Keratinocyte (primary cell): ENCODE measurements at regions not wholly inside any gene's neighbourhood (a gene's known extent, or its start where the extent isn't known, plus 50 kb on each side); places are given as distances from the start of the nearest gene placed in this dataset.

ENCODE experiments used
- DNase-seq: peaks from one replicate; pipeline ENCODE4 v3.0.0-alpha.2; 2011; ENCODE audit warnings: low read depth, missing footprints, low spot score
- FAIRE-seq: peaks from 2 replicates; lab custom pipeline; 2011; peaks lifted over from hg19 to GRCh38; lab: Jason Lieb, UNC
- H2AFZ ChIP-seq: 2 replicates; pipeline ENCODE4 v1.6.0; 2012; ENCODE audit warnings: low read length, control low read depth, inconsistent platforms; ENCODE audit not compliant: control insufficient read depth
- H3K27ac ChIP-seq: 2 replicates; pipeline ENCODE4 v1.5.1; 2011; ENCODE audit warnings: low read length; ENCODE audit not compliant: control insufficient read depth, insufficient read depth
- H3K27me3 ChIP-seq: 3 replicates; pipeline ENCODE4 v1.6.0; 2011; ENCODE audit warnings: low read length; ENCODE audit not compliant: control insufficient read depth, insufficient read depth; ENCODE audit errors: extremely low read depth
- H3K36me3 ChIP-seq, 2 experiments: 2 replicates in 1 of 2; 3 replicates in 1 of 2; pipeline ENCODE4 v1.5.1; 2011; ENCODE audit warnings: low read length in 2 of 2, mild to moderate bottlenecking in 1 of 2; ENCODE audit not compliant: control insufficient read depth in 2 of 2, insufficient read depth in 2 of 2; ENCODE audit errors: extremely low read depth in 1 of 2
- H3K4me1 ChIP-seq: 3 replicates; pipeline ENCODE4 v1.5.1; 2011; ENCODE audit warnings: low read length; ENCODE audit not compliant: control insufficient read depth, insufficient read depth; ENCODE audit errors: extremely low read depth
- H3K4me2 ChIP-seq: 3 replicates; pipeline ENCODE4 v1.6.0; 2011; ENCODE audit warnings: low read depth, low read length; ENCODE audit not compliant: control insufficient read depth, insufficient read depth; ENCODE audit errors: extremely low read depth
- H3K4me3 ChIP-seq, 3 experiments: fragments of 200-600 bp in 1 of 3; sonication (generic) in 1 of 3; 2 replicates in 2 of 3; 3 replicates in 1 of 3; pipeline ENCODE4 v1.5.1; 2011 to 2016; ENCODE audit warnings: low read length in 3 of 3, mild to moderate bottlenecking in 3 of 3, control low read depth in 2 of 3, inconsistent platforms in 1 of 3, low read depth in 1 of 3, mixed read lengths in 1 of 3, mixed run types in 1 of 3, moderate library complexity in 1 of 3; ENCODE audit not compliant: control insufficient read depth in 2 of 3, insufficient read depth in 2 of 3; ENCODE audit errors: extremely low read depth in 1 of 3
- H3K79me2 ChIP-seq: 2 replicates; pipeline ENCODE4 v1.6.0; 2012; ENCODE audit warnings: low read length; ENCODE audit not compliant: control insufficient read depth, insufficient read depth
- H3K9ac ChIP-seq: 3 replicates; pipeline ENCODE4 v1.6.0; 2011; ENCODE audit warnings: low read length; ENCODE audit not compliant: control insufficient read depth, insufficient read depth; ENCODE audit errors: extremely low read depth
- H3K9me1 ChIP-seq: 3 replicates; pipeline ENCODE4 v1.6.0; 2011; ENCODE audit warnings: low read length; ENCODE audit not compliant: control insufficient read depth, insufficient read depth; ENCODE audit errors: extremely low read depth
- H3K9me3 ChIP-seq: 2 replicates; pipeline ENCODE4 v1.5.1; 2012; ENCODE audit warnings: low read depth, low read length; ENCODE audit not compliant: control insufficient read depth
- H4K20me1 ChIP-seq: 3 replicates; pipeline ENCODE4 v1.6.0; 2011; ENCODE audit warnings: low read length; ENCODE audit not compliant: control insufficient read depth, insufficient read depth; ENCODE audit errors: extremely low read depth
- CTCF ChIP-seq, 3 experiments: IDR thresholded peaks in 1 of 3; conservative IDR thresholded peaks in 1 of 3; optimal IDR thresholded peaks in 1 of 3; 2 replicates in 2 of 3; 3 replicates in 1 of 3; pipeline versions ENCODE3 to v1.5.1; 2011; ENCODE audit warnings: low read length in 3 of 3, mild to moderate bottlenecking in 3 of 3, moderate library complexity in 2 of 3, control low read depth in 1 of 3, inconsistent platforms in 1 of 3; ENCODE audit not compliant: insufficient read depth in 2 of 3; ENCODE audit errors: extremely low read depth in 1 of 3
- EZH2 ChIP-seq: IDR thresholded peaks from one replicate; pipeline ENCODE4 v1.6.1; 2012; ENCODE audit warnings: inconsistent platforms, mild to moderate bottlenecking, low read length, moderate library complexity
- dilution Hi-C: fragments of 300-500 bp; cut with MboI; formaldehyde crosslinking; loops from one replicate; pipeline ENCODE4 v1.7.0; 2020; ENCODE audit warnings: low sequenced_read_pairs; ENCODE audit not compliant: extremely low pct_ligation_motif_present

- no peak for FAIRE-seq
- H3K4me2 ChIP-seq = no peak overlapping the region
- H3K27me3 ChIP-seq = no peaks in the 10 kb centered on the region
- H3K36me3 ChIP-seq = no peaks in the 10 kb centered on the region
- H3K4me3 ChIP-seq = no peak overlapping the region
- no peak for TF ChIP-seq EZH2
- no peak for TF ChIP-seq CTCF (optimal IDR thresholded peaks at IDR 0.05 in 1 of 3, IDR thresholded peaks at IDR 0.05 in 1 of 3, conservative IDR thresholded peaks at IDR 0.05 in 1 of 3; ENCODE audit: extremely low read depth in 1 of 3, insufficient read depth in 2 of 3, low read length in 3 of 3)
- no peak overlapping the region for H3K9ac ChIP-seq
- H3K9me1 ChIP-seq = no peaks in the 10 kb centered on the region
- H3K9me3 ChIP-seq = no peaks in the 10 kb centered on the region
- no peaks in the 10 kb centered on the region for H3K79me2 ChIP-seq
- H3K4me1 ChIP-seq = no peaks in the 10 kb centered on the region
- dilution Hi-C loops = no loop called here
- H4K20me1 ChIP-seq = no peaks in the 10 kb centered on the region
- no peak overlapping the region for H3K27ac ChIP-seq
- DNase-seq = no peak
- H2AFZ ChIP-seq = no peak overlapping the region
Measured at GRCh38 chr11:42840860-42841259, 470.9 kb upstream of the API5 start.

GRCh38 chr11:42841556-42841955 lies 470.2 kb upstream of the API5 start:
- dilution Hi-C loops = no loop called here
- H3K4me3 ChIP-seq = no peak overlapping the region
- no peaks in the 10 kb centered on the region for H3K9me1 ChIP-seq

More at GRCh38 chr11:42841556-42841955, 470.2 kb upstream of the API5 start:
- no peak overlapping the region for H3K27ac ChIP-seq
- H3K4me1 ChIP-seq = no peaks in the 10 kb centered on the region
- no peaks in the 10 kb centered on the region for H3K9me3 ChIP-seq
- no peak for DNase-seq
- no peaks in the 10 kb centered on the region for H3K79me2 ChIP-seq
- no peaks in the 10 kb centered on the region for H3K36me3 ChIP-seq
- FAIRE-seq = no peak
- TF ChIP-seq EZH2 = no peak
- no peak for TF ChIP-seq CTCF (optimal IDR thresholded peaks at IDR 0.05 in 1 of 3, IDR thresholded peaks at IDR 0.05 in 1 of 3, conservative IDR thresholded peaks at IDR 0.05 in 1 of 3; ENCODE audit: extremely low read depth in 1 of 3, insufficient read depth in 2 of 3, low read length in 3 of 3)
- no peak overlapping the region for H3K4me2 ChIP-seq
- no peaks in the 10 kb centered on the region for H3K27me3 ChIP-seq
- H2AFZ ChIP-seq = no peak overlapping the region
- no peak overlapping the region for H3K9ac ChIP-seq
- H4K20me1 ChIP-seq = no peaks in the 10 kb centered on the region
